SU-DHL-6 (cell line): ENCODE measurements at regions not wholly inside any gene's neighbourhood (a gene's known extent, or its start where the extent isn't known, plus 50 kb on each side); places are given as distances from the start of the nearest gene placed in this dataset.

Experiments used
- CTCF ChIP-seq: fragments of 200-600 bp; sonication (generic); IDR thresholded peaks from one replicate; pipeline ENCODE4 v1.5.1; 2017; ENCODE audit warnings: antibody characterized with exemption, mild to moderate bottlenecking, low read length, moderate library complexity; ENCODE audit not compliant: insufficient read depth, poor library complexity, severe bottlenecking
- EZH2phosphoT487 ChIP-seq: fragments of 200-600 bp; sonication (generic), shearing (Covaris generic); conservative IDR thresholded peaks from 2 replicates; pipeline ENCODE4 v1.6.1; 2018; ENCODE audit warnings: mild to moderate bottlenecking, antibody characterized with exemption, low read length, moderate library complexity, mixed read lengths

- no peak for TF ChIP-seq CTCF
- no peak for TF ChIP-seq EZH2phosphoT487
Observed at GRCh38 chr15:62591842-62592838, 427.1 kb upstream of the C2CD4B start.
